ENCODE measurements at regions not wholly inside any gene's neighbourhood (a gene's known extent, or its start where the extent isn't known, plus 50 kb on each side); places are given as distances from the start of the nearest gene placed in this dataset.
"Not testable (repeated sequence)": the region's sequence is repeated elsewhere in the genome, so short reads cannot be mapped to it uniquely, and the experiment has no call there.

DNA sequence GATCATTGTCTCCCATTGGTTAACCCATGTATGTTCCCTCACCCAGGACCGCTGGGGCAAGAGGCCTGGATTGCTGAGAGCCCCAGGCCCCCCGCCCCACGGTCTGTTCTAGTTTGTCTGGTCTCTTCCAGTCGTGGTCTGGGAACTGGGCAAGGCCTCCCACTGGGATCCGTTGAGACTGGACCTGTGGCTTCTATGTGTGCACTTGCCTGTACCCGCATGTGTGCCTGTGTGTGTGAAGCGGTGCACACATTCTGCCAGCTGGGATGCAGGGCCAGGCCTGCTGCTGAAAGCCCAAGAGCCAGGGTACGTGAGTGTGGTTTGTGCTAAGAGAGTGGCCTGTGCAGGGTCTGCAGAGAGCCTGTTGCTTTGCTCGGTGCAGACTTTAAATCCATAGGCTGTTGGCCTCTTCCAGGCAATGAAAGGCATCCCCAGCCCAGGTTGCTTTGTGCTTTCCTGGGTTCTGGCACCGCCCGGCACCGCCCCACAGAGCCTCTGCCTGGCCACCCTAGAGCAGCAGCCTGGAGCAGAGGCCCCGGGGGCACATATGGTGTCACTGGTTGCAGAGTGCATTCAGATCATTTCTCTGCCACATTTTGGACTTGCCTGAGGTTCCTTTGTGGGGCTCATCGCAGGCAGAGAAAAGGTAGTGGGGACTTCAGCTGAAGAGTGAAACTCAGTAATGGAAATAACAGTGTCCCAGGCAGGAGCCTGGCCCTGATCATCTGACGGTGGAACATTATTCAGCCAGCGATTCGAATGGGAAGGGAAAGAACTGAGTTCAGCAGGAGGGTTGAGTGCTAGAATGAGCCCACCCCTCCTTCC is 215.5 kb downstream of the GLRX3 start:
- no peak for DNase-seq

- no peak for DNase-seq
Measured at GRCh38 chr10:130352291-130352645, 216.1 kb downstream of the GLRX3 start.

- no peak for DNase-seq
Measured at GRCh38 chr10:130353928-130354572, 217.9 kb downstream of the GLRX3 start.

- no peak for DNase-seq
Measured at GRCh38 chr10:130354573-130354954, 218.4 kb downstream of the GLRX3 start.

DNA sequence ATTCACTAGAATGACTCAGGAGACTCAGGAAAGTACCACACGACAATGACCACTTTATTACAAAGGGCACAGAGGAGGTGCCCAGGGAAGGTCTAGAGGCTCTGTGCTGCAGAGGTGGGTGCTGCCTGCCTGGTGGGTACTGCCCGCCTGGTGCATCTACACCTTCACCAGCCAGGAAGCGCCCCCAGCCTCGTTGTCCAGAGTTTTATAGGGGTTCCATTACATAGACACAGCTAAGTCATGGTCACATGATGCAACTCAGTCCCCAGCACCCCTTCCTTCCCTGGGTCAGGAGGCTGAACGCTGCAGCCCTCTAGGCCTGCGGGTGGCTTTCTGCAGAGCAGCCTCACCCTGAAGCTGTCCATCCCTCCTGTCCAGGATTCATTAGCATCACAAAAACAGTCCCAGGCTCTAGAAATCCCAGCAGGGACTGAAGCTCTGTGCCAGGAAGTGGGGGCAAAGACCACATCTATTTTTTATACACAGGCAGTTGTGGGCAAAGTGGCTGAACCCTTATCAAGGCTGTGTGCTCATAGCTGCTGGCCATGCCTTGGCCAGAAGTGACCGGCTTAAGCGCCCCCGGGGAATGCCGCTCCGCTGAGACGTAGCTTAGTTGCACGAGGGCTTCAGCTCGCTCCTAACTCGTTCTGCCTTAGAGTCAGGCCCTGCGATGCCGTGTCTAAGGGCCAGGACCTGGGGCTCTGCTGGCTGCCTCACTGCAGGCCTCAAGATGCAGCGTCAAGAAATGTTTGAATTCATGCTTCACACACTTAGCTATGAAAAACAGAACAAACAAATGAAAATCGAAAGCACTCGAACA is 219.0 kb downstream of the GLRX3 start:
- DNase-seq = no peak

- DNase-seq = not testable (repeated sequence)
Measured at GRCh38 chr10:130356429-130356828, 220.2 kb downstream of the GLRX3 start.

DNA sequence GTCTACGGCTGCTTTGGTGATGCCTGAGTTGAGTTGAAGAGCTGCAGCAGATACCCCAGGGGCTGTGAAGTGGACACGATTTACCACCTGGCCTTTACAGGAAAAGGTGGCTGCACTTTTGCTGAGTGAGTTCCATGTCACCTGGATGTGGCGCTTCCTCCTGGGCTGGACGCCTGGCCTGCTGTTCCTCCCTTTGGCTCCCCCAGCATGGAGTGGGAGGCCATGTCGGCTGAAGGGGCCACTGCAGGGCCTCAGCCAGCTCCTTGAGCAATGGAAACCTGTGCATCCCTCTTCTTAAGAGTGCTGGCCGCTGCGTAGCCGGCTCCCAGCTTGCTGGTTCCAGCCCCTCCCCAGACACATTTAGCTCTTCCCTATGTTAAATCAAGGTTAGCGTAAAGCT is 221.0 kb downstream of the GLRX3 start:
- DNase-seq = no peak

- DNase-seq = no peak
Measured at GRCh38 chr10:130357951-130358350, 221.8 kb downstream of the GLRX3 start.

GRCh38 chr10:130358981-130359650 is 222.9 kb downstream of the GLRX3 start:
- no peak for DNase-seq

- no peak for DNase-seq
Measured at GRCh38 chr10:130359711-130360110, 223.5 kb downstream of the GLRX3 start.

DNA sequence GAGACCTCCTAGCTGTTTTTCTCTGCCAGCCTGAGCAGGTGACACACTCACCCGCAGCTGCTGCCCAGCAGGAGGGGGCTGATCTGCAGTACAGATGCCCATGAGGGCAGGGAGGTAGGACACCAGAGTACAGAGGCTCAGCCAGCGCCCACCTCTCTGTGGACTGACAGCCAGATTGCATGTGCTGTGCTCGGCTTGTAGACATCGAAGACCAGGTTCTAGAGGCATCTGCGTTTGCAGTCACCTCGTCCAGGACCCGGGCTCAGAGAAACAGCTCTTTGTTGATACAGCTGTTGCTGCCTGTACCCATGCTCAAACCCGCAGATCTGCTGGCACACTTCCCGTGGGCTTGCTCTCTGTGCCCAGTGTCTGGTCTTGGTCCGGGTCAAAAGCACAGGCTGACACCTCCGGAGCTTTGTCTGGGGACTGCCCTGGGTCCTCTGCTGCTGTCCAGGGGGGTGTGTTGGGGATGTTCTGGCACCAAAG is 224.7 kb downstream of the GLRX3 start:
- DNase-seq = no peak

DNA sequence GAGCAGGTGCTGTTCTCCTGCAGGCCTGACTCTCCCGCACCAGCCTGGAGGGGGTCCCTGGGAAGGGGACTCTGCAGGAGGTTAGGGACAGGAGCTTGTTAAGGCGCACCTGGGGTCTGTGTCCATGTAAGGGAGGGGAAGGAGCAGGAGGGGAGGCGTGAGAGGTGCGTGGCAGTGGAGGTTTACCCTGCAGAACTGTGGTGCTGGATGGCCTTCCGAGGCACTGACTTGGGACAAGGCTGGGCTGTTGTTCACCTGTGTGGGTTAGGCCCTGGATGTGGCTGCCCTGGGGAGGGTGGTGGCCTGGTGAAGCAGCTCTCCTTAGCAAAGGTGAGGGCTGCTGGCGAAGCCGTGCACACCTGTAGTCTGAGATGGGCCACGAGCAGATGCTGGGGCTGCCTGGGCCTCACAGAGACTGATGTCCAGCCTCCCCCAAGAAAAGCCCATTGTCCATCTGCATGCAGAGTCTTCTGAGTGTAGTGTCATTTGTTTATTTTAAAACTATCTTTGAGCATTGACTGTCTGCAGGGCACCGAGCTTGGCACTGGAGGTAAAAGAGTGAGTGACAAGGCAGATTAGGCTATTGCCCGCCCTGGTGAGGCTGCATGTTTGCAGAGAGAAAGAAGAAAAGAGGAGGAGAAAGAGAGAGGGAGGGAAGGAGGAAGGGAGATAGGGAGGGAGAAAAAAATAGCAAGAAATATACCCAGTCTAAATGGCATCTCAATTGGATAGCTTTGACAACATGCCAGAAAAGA is 225.3 kb downstream of the GLRX3 start:
- DNase-seq = no peak

GRCh38 chr10:130362308-130362761 is 226.1 kb downstream of the GLRX3 start:
- DNase-seq = peak; percentile 3 to 31

DNA sequence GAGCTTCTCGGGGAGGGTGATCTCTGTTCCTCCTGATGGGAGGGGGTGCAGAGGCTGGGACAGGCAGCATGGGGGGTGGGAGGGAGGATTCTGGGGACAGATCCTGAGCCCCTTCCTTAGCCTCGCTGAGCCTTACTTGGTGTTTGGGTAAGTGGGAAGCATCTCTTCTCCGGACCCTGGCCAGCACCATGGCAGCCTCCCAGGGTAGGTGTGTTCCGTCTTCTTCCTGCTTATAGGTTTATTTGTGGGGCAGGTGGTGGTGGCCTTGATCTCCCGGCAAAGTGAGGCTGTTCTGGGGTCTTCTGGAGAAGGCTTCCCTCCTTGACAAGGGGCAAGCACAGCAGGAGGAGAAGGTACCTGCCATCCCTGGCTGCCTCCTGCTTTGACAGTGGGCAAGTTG is 226.9 kb downstream of the GLRX3 start:
- no peak for DNase-seq

- no peak for DNase-seq
Measured at GRCh38 chr10:130363899-130364445, 227.8 kb downstream of the GLRX3 start.

- DNase-seq = no peak
Measured at GRCh38 chr10:130364631-130365411, 228.6 kb downstream of the GLRX3 start.

DNA sequence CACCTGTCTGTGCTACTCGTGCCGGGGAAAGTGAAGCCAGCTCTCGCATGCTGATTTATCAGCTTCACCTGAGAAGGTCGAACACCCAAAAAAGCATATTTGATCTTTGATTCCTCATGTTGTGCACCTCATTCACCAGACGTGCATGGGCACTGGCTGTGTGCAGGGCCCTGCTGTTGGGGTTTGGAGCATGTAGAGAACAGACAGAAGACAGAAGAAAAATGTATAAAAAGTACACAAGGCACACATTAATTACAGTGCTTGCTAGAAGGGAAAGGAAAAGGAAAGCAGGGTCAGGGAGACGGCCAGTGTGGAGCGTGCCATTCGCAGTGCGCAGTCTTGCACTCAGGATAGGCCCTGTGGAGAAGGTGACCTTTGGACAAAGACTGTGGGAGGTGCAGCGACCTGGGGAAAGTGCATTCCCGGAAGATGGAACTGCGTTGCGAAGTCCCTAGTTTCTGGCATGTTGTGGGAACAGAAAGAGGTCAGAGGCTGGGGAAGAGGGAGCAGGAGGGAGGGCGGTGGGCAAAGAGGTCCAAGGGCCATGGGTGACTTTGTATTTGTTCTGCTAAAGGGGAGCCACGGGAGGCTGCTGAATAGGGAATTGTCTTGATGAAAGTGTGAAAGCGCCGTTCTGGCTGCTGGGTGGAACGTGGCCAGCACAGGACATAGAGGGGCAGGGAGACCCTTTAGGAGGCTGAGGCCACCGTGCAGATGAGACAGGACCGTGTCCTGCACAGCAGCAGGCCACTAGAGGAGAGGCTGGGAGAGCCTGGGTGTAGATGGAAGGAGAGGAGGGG is 232.8 kb downstream of the GLRX3 start:
- DNase-seq = no peak

DNA sequence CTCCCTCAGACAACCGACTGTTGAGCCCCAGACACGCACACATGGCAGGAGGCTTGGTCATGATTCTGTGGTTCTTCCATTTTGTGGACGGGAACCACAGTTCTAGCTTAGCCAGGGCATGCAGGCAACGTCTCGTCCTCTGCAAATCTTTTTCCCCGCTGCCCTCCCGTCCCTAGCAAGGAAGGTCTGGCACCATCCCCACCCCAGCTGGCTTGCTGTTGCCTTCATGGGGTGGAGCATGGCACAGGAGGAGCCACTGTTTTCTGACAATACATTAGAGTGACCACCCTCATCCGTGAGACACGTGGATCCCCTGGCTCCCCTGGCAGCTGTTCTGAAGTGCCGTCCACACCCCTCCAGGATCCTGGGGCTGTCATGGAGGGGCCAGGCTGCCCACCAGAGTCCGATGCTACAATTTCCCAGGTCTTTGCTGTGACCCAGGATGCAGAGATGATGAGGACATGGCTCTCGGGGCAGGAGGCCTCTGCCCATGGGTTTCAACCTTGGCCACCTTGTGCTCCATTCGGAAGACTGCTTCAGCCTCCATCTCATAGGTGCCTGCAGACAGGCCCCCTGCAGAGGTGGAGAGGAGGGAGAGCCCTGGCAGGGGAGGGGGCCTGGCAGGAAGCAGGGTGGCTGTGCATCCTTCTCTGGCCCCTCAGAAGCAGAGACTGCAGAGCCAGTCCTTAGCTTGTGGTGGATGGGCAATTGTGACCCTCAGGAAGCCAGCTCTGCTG is 233.6 kb downstream of the GLRX3 start:
- DNase-seq = no peak
